ENCODE measurements at regions not wholly inside any gene's neighbourhood (a gene's known extent, or its start where the extent isn't known, plus 50 kb on each side); places are given as distances from the start of the nearest gene placed in this dataset.
A peak's percentile ranks its signal among the peaks of the same experiment; 100 is the strongest.

GRCh38 chr12:116482859-116483258 is 76.3 kb upstream of the MAP1LC3B2 start:
- H3K4me3 ChIP-seq (ENCODE audit: low read length): no peak overlapping the region
- no peak for DNase-seq (ENCODE audit: low read depth)
- TF ChIP-seq, protein P1, sequence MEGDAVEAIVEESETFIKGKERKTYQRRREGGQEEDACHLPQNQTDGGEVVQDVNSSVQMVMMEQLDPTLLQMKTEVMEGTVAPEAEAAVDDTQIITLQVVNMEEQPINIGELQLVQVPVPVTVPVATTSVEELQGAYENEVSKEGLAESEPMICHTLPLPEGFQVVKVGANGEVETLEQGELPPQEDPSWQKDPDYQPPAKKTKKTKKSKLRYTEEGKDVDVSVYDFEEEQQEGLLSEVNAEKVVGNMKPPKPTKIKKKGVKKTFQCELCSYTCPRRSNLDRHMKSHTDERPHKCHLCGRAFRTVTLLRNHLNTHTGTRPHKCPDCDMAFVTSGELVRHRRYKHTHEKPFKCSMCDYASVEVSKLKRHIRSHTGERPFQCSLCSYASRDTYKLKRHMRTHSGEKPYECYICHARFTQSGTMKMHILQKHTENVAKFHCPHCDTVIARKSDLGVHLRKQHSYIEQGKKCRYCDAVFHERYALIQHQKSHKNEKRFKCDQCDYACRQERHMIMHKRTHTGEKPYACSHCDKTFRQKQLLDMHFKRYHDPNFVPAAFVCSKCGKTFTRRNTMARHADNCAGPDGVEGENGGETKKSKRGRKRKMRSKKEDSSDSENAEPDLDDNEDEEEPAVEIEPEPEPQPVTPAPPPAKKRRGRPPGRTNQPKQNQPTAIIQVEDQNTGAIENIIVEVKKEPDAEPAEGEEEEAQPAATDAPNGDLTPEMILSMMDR (IDR thresholded peaks at IDR 0.05; ENCODE audit: insufficient read depth, low read depth, low read length, missing control alignments): no peak

DNA sequence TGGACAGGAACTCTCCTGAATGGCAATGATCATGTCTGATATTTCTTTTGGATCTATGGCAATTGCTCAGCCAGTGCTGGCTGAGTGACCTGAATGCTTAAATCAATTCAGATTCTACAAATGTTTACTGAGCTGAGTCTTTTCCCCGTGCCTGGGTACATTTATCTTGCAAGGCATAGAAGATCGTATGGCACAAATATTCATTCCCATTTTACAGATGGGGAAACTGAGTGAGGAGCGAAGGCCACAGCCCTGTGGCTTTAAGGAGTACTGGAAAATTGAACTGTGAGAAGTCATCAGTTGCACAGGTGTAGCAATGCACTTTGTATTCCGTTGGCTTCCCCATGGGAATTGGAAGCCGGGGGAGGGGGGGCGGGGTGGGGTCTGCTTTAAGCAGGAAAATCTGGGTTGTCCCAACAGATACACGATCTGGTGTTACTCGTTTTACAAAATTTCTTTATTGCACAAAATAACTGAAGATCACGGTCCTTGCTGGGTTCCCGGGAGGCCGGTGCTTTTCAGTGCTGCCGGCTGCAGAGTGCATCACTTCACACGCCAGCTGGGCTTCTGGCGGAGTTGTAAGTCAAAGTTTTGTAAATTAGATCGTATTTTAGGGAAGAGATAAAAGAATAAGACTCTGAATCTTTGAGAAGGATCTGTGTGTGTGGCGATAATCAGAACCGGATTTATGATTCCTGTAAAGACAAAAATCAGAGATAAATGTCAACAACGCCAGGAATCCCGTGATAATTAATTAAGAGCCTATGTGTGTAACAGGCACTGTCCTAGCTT is 75.0 kb upstream of the MAP1LC3B2 start:
- TF ChIP-seq, protein P1 (IDR thresholded peaks at IDR 0.05; ENCODE audit: insufficient read depth, low read depth, low read length, missing control alignments): no peak
- no peak overlapping the region for H3K4me3 ChIP-seq (ENCODE audit: low read length)
- DNase-seq (ENCODE audit: low read depth): no peak

GRCh38 chr12:116484807-116485206 is 74.4 kb upstream of the MAP1LC3B2 start:
- TF ChIP-seq, protein P1 (IDR thresholded peaks at IDR 0.05; ENCODE audit: insufficient read depth, low read depth, low read length, missing control alignments): no peak
- no peak for DNase-seq (ENCODE audit: low read depth)
- no peak overlapping the region for H3K4me3 ChIP-seq (ENCODE audit: low read length)

DNA sequence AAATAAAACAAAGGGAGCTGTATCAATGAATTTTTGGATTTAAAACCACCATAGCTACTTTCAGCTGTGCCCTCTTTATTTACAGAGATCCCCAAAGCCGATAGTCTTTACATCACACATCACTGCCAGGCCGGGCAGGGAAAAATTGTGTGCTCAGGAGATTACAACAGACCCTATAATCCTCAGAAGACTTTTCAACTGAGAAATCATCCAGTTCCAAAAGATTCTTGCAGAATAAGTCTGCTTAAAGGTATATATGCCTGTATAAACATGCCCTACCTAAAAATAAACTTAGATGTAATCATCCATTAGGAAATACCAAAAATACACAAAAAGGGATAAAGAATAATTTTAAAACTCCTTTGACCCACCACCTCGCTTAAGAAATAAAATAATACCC is 70.1 kb upstream of the MAP1LC3B2 start:
- H3K4me3 ChIP-seq (ENCODE audit: low read length): no peak overlapping the region
- DNase-seq (ENCODE audit: low read depth): peak; percentile 73
- TF ChIP-seq, protein P1 (IDR thresholded peaks at IDR 0.05; ENCODE audit: insufficient read depth, low read depth, low read length, missing control alignments): no peak

DNA sequence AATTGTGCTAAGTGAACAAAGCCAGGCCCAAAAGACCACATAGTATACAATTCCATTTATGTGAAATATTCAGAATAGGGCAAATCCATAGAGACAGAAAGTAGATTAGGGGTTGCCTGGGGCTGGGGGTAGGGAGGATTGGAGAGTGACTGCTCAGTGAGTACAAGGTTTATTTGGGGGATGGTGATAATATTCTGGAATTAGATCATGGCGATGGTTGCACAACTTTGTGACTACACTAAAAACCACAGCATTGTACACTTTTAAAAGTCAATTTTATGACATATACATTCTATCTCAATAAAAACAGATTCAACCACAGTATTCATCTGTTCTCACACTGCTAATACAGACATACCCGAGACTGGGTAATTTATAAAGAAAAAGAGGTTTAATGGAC is 68.7 kb upstream of the MAP1LC3B2 start:
- H3K4me3 ChIP-seq (ENCODE audit: low read length): no peak overlapping the region
- DNase-seq (ENCODE audit: low read depth): peak; percentile 61
- TF ChIP-seq, protein P1 (IDR thresholded peaks at IDR 0.05; ENCODE audit: insufficient read depth, low read depth, low read length, missing control alignments): no peak

GRCh38 chr12:116492703-116493324 is 66.4 kb upstream of the MAP1LC3B2 start:
- no peak overlapping the region for H3K4me3 ChIP-seq (ENCODE audit: low read length)
- DNase-seq (ENCODE audit: low read depth): peak; percentile 86
- TF ChIP-seq, protein P1 (IDR thresholded peaks at IDR 0.05; ENCODE audit: insufficient read depth, low read depth, low read length, missing control alignments): no peak

Measured in epithelial cell of esophagus (primary cell).